H4 (cell line): ENCODE measurements at regions not wholly inside any gene's neighbourhood (a gene's known extent, or its start where the extent isn't known, plus 50 kb on each side); places are given as distances from the start of the nearest gene placed in this dataset.

ENCODE experiments used
- DNase-seq: peaks from one replicate; pipeline ENCODE4 v3.0.0-alpha.2; 2015; ENCODE audit warnings: low spot score

DNA sequence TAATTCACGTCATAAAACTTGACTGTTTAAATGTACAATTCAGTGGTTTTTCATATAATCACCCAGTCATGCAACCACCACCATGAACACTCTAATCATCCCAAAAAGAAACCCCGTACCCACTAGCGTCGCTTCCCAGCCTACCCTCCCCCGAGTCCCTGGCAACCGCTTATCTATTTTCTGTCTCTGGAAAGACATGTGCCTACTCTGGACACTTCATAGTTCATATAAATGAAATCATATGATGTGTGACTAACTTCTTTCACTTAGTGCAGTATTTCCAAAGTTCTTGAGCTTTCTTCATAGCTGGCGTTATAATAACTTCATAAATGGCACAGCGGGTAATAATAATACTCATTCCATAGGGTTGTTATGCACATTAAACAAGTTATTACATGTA lies 215.2 kb downstream of the MYLK4 start:
- DNase-seq = no peak

DNA sequence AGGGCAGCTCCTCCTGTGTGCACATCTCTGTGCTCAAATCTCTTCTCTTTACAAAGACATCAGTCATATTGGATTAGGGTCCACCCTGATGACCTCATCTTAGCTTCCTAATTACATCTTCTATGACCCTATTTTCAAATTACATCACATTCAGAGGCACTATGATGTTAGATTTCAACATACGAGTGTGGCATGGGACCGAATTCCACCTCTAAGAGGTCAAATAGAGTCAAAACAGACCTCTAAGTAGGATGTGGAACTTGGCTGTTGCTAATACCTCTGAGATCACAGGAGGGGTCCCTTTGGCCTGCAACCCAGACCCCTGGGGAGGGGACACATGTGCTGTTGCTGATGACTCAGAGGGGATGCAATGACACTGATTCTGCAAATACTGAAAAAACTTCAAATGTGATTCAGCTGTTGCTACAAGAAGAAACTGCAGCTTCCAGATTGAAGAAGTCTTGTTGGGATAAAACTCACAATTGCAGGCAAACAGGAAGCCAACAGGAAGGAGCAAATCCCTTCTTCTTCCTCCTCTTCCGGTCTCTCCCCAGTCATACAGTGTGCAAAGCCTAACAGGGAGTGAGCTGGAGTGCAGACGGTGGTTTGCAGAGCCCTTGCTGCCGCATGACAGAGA lies 216.2 kb downstream of the MYLK4 start:
- no peak for DNase-seq

DNA sequence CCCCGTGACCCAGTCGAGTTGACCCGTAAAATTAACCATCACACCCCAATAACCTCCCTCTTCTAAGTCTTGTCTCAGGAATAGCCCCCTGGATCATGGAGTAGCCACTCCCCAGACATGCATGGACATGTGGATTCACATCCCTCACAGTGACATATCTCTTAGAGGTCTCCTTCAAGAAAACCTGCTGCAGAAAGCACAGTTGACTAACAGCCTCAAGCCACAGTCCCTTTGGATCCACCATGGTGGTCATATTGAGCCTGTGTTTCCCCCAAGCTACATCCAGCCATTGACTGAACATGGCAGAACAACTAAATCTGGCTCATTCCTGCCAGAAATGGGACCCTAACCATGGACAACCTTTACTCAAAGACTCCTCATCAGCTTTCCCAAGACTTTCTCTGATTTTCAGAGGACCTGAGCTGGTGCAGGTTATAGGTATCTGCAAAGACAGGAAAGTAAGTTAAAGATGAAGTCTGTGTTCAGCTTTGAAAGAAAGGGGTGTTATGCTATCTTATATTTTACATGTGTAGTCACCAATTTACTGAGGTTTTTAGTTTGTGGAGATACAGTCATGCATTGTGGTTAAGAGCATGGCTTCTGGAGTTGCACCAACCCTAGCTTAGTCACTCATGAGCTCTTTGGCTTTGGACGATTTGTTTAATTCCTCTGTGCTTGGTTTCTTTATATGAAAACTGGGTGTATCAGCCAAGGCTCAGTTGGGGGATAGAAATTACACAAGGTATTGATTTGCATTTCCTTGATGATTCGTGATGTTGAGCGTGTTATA lies 219.1 kb downstream of the MYLK4 start:
- peak; percentile 73 for DNase-seq

DNA sequence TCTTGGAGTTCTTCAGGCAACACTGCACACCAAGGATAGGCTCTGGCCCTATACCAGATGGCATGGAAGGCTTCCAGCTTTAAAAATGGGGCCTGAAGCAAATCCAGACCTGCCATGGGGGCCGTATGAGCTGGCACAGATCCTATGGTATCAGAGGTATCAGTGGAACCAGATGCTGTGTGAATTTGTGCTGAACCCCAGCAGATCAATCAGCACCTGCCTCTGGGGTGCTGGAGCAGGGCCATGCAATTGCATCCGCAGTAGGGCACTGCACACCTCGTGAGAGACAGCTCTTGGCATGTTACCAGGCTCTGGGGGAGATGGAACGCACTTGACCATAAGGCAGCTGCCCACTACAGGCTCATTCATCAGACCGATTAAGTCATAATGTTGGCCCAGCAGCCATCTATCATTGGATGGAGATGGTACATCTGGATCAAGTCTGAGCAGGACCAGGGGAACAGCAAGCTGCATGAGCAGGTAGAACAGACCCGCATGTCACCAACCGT lies 221.5 kb downstream of the MYLK4 start:
- no peak for DNase-seq

DNA sequence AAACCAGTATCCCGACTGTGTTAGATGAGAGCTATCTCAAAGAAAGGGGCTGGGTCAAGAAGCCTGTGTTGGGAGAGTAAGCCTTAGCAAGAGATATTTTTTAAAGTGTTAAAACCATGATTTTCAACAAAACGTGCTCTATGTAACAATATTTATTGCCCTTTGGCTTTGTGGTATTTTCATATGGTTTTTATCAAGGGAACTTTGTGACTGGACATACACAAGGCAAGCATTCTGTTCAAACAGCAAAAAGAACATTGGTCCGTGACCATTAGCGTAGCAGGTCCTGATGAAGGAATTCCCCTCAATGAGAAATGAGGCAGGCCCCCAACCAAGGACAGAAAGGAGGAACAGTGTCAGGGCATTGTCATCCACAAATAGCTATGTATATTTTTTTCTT lies 222.6 kb downstream of the MYLK4 start:
- DNase-seq = no peak

DNA sequence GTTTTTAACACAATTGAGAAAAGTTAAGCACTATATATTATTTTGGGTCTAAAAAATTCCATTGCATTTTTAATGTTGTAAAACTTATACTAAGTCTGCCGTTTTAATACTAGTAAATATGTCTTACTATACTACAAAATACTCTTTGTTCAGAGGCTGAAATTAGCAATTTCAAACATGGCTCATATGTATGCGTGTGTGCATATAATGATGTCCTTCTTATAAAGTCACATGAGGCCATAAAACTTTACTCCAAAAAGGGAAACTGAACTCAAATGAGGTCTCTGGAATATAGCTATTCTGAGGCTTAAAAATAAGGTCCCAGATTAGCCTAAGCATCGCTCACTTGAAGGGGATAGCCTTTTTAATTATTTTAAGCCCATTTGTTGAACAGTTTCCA lies 224.0 kb downstream of the MYLK4 start:
- no peak for DNase-seq

DNA sequence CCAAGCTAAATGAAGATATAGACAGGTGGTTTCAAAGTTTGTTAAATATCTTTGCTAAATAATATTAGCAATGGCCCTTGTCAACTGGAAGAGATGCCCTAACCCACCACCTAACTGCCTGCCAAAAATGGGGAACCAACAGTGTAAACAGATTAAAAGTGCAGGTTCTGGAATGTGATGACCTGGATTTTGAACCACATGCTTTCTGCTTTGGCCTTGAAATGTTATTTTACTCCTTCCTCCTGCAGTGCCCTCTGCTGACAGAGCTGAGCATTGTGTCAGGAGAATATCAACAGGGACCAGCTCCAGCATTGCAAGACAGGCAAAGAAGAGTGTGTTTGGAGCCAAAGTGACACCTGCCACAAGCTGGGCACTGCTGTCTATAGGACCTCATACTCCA lies 226.6 kb downstream of the MYLK4 start:
- no peak for DNase-seq

DNA sequence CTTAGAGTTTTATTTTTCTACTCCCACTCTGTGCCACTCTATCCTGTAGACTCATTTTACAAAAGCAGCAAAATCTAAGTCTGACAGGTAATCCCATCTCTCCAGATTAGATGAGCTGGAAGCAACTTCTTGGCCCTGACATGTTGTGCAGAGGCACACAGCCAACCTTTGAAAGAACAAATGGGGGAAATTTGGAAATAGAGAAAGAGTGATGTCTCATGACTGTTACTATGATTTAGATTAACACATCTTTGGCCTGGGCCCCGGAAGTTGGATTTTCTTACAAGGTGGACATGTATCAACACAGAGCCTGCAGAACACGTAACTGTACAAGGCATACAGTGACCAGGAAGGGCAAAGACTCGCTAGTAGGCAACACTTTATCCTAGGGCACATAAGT lies 227.7 kb downstream of the MYLK4 start:
- DNase-seq = no peak

DNA sequence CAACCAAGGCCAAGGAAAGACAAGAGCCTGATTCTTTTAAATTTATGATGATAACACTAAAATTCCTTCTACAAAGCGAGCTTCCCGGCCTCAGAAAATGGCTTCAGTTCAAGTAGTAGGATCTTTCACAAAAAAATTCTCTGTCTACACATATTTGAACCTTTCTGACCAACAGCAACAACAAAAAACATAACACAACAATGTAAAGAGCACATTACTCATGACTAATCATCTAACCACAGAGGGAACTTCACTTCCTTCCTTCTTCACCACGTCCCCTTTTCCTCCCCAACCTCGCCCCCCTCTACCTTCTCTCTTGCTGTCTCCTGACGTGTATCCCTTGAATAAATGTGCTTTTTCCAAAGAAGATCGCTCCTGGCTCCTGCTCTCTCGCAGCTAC lies 228.2 kb downstream of the MYLK4 start:
- no peak for DNase-seq

DNA sequence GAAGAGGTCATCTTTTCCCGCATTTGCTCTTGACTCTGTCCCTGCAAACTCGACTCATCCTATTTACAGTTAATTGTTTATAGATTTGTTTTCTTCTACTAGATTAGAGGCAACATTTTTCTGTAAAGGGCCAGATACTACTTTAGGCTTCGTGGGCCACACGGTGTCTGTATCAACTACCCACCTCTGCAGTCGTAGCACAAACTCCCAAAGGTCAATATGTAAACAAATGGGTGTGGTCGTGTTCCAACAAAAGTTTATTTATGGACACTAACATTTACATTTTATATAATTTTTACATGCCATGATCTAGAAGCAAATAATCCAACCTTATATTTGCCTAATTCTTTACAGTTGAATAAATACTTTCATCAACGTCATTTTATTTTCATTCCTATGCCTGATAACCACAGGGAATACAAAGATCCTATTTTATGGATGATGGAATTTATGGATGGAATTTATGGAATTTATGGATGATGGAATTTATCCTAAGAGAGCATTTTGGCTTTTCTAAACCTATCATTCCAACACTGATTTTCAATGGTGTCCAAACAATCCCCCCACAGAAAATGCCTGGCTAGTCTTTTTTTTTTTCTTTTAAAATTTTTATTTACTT lies 232.8 kb downstream of the MYLK4 start:
- no peak for DNase-seq

DNA sequence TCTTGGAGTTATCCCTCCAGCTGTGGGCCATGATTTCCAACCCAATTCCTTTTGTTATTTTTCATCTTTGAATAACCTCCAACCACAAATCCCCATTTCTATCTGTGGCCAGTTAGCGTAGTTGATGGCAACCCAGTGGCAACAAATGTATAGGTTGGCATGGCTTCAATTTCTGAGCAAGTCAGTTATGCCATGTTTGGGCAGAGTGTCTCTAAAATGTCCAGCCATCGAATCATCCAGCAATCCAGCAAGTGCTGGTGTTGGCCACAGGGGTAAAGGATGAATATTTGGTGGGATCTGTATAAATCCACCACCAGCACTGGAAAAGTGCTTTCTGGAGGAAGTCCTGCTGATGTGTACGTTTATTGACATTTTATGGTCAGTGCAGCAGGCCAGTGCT lies 233.3 kb downstream of the MYLK4 start:
- DNase-seq = no peak

DNA sequence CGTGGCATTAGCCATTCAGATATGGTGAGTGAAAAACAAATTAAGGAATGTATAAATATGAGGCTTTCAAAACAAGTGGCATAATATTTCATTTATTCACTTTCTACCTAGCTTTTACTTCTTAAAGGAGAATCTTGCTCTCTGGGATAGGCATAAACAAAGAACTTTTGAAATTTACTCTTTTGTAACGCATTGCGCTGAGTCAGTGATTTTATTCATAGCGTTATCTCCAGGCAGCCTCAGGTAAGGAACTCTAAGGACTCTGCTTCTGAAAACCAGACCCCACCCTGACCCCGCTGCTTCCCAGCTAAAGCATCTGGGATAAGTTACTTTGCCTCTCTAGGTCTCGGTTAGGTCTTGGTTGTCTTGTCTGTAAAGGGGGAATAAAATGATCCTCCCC lies 234.7 kb downstream of the MYLK4 start:
- no peak for DNase-seq

DNA sequence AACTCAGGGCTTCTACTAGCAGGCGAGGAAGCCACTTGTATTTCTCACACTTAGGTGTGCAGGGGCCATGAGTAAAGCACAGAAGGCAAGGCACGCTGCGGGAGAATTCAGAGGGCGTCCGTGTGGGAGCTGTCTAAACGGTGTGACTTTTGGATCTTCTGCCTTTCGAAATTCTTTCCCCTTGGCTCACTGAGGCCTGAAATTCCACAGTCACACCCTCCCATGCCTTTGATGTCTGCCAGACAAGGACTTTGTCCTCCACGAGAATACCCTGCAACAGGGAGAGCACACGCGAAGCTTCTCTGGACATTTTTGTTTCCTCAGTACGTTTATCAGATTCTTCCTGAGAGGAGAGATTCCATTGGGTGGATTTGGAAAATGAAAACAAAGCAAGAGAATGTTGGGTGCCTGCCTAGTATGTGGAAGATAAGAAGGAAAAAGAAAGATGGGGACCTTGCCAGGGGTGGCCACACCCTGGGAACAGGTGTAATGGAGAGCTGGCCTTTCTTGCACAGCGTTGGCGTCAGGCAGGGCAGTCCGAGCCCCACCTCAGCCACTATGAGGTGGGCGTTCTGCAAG lies 235.7 kb downstream of the MYLK4 start:
- DNase-seq = no peak

DNA sequence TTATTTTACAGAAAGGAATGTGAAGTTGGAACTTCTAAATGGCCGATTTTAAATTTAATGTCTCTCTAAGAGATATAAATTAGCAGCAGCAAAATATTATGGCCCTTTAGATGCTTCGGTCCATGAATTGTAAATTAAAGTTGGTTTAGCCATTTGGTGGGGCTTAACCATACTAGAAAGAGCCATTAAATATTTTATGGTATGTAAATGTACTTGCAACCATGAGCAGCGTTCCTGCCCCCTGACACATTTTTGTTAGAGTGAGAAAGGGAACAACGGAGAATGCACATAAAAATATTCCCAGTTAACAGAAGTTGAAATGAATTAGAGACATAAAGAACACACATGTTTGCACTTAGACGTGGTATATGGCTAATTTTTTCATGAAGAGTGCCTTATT lies 237.9 kb downstream of the MYLK4 start:
- DNase-seq = no peak

DNA sequence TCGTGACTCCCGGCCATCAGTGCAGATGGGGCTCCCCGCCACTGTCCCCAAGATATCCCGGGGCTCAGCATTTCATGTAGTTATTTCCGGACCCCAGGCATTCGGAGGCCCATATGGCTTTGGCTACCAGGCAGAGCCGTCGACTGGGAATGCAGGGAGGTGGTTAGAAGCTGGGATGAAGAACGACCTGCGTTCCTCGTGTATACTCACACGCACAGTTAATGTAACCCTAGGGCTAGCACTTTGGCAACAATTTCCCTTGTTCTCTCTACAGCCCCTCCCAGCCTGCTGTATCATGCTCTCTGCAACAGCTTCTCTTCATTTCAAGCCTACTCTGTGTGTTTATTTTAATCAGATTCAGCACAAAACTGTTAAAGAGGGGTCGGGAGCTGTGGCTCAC lies 240.4 kb downstream of the MYLK4 start:
- DNase-seq = no peak

DNA sequence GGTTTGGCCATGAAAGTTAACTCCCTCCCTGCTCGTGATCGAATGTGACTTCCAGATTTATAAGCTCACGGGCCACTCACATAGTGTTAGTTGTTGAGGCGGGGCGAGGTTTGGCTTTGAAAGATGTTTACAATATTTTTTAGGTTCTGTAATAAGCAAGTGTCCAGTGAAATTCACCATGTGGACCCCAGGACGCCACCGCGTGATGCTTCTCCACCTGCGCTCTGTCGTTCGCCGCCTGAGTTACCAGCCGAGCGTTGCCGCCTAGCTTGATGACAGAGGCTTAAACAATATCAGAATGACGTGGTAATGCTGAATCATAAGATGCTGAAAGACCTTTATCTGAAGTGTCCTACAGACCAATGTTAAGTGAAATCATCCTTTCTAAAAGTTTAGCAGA lies 241.0 kb downstream of the MYLK4 start:
- DNase-seq = no peak

DNA sequence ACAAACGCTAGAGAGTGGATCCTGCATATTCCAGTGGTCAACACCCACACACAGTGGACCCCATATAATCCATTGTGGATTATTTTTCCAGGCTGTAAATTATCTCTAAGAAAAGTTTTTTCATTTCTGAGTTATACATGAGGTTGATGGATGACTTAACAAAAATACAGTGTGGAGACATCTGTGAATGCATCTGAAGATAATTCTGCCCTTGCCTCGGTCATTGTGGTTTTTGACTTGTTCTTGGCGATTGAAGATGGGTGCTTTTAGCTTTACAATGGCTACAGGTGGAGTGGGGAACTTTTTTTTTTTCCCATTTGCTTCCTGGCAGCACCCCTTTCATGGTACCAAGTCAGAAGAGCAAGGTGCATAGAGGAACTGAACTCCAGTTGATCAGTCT lies 242.7 kb downstream of the MYLK4 start:
- no peak for DNase-seq

DNA sequence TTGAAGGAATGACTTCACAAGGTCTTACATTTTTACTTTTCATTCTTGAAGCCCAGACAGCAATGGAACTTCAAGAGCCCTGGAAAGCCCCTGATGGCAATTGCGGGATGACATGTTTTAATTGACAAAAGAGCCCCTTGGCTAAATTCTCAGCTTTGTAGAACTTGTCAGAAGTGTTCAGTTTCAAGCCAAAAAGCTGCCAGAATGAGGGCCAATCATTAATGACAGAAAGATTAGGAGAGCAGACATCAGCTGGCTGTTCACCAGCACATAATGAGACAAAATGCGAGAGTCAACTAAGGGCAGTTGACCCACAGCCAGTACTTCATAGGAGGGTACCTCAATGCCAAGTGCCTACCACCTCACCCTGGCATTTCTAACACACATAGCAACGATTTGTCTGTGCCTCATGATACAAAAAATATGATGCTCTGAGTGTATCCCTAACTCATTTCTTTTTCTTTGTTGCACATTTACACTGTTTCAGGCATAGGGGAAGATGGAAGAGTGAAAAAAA lies 243.1 kb downstream of the MYLK4 start:
- no peak for DNase-seq

DNA sequence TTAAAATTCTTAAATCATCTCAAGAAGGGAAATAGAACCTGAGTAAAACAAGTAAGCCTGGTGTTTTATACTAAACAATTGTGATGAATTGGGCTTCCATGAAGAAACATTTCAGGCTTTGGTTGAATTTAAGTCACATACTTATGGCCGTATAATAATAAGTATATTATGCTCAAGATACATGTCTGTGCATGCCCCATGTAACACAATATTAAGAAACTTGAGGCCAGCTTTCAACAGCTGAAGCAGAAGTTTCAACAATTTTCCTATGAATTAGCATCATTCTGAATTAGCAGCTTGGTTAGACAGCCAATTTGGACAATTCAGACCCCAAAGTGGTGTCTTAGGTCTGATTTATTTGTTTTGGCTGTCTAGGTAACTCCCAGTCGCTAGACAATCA lies 243.7 kb downstream of the MYLK4 start:
- DNase-seq = no peak

DNA sequence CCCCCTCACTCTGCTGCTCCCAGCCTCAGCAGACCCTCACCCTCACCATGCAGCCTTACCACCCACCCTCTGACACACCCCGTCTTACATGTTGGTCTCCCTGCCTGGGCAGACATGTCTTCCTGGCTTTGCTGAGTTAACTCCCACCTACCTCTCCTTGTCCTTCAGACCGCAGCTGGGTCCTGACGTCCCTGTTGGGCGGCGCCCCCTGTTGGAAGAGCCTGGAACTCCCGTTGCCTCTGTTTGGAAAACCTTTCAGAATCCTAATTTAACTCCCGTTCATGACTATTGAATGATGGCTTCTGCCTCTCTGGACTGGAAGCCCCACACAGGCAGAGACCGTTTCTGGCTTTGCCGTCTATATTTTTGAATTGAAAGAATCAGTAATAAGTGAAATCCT lies 245.1 kb downstream of the MYLK4 start:
- DNase-seq = no peak

DNA sequence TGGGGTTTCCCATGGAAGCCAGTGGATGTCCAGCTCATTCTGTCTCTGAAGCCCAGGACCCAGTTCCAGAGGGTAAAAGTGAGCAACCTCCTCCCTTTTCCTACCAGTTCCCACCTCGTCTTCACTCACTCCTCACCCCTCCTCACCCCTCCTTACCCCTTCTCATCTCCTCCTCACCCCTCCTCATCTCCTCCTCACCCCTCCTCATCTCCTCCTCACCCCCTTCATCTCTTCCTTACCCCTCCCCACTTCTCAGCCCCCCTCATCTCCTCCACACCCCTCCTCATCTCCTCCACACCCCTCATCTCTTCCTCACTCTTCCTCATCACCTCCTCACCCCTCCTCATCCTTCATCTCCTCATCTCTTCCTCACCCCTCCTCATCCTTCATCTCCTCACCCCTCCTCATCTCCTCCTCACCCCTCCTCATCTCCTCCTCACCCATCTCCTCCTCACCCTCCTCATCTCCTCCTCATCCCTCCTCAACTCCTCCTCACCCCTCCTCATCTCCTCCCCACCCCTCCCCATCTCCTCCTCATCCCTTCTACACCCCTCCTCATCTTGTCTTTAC lies 246.1 kb downstream of the MYLK4 start:
- no peak for DNase-seq

DNA sequence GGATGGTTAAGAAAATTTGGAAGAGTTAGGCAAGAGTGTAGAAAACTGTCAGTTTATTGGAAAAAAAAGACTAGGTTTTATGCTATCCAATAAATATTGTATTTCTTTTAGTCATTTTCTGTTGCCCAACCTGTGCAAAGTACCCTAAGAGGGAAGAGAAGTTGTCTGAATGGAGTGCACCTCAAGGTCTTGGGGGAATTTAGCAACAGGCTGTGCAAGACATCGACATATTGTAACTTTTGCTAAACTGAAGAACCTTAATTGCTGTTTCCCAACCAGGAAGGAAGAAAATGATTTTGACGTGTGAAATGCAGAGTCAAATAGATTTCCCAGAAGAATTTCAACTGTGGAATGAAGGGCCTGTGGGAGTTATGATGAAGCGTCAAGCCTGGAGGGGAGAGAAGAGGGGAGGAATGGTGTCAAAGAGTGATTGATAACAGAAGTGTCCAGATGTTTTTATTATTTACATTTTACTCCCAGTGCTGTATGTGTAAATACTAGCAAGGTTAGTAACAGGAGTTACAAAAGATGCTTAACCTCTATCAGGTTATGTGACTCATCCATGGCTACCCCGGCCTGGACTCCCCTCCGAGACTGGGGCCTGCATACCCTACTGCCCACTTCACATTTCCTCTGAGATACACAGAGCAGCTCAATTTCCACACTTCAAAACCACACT lies 246.8 kb downstream of the MYLK4 start:
- DNase-seq = no peak
